Activated CD8-positive, alpha-beta memory T cell treated with anti-CD3 and anti-CD28 coated beads for 1 hour (primary cell): ENCODE measurements at regions not wholly inside any gene's neighbourhood (a gene's known extent, or its start where the extent isn't known, plus 50 kb on each side); places are given as distances from the start of the nearest gene placed in this dataset.

ENCODE experiments used
- DNase-seq, 2 donors: peaks; one replicate each; pipeline ENCODE4 v3.0.0-alpha.2; 2020; ENCODE audit warnings: low read depth in 1 of 2; ENCODE audit errors: extremely low read depth in 1 of 2

DNA sequence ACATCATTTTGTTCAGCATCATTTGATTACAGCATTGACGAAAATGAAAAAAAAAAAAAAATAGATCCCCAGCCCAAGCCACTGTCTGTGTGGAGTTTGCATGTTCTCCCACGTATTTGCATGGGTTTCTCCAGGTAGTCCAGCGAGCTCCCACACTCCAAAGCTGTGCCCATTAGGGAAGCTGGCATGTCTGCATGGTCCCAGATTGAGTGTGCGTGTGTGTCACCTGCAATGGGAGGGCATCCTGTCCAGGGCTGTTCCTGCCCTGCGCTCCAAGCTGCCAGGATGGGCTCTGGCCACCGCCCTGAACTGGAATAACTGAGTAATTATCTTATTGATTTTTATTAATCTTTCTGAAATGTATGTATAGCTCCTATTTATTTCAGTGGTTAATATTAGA lies 88.6 kb downstream of the KLF12 start:
- no peak for DNase-seq

DNA sequence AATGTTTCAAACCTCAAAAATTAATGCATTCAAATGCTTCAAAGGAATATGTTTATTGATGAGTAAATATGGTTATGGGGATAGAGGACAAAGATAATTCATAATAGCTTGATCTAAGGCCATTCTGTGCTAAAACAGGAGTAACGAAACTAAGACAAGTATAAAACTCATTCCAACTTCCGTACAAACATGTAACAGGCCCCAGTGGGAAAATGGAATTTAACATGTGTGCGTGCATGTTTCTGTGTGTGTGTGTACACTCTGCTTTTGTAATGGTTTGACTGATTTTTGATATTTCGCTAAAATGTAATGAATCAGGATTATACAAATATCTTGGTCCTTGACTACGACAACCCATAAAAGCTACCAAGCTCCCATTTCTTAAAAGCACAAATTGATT lies 91.0 kb downstream of the KLF12 start:
- DNase-seq: no peak

DNA sequence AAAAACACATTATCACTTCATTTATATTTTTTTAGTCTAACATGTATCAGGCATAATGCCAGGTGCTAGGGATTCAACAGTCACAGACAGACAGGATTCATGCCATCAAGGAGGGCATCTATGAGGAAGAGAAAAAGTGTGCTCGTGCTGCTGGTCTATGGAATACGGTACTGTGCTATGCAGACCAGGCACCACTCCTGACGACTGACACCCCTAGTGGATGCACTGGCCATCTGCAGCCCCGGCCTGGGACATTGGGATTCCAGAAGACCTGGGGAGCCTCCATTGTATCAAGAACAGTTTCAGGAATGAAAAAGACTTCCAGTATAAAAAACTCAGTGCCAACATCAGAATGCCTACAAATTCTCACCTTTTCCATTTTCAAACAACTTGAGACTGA lies 94.0 kb downstream of the KLF12 start:
- DNase-seq: no peak

DNA sequence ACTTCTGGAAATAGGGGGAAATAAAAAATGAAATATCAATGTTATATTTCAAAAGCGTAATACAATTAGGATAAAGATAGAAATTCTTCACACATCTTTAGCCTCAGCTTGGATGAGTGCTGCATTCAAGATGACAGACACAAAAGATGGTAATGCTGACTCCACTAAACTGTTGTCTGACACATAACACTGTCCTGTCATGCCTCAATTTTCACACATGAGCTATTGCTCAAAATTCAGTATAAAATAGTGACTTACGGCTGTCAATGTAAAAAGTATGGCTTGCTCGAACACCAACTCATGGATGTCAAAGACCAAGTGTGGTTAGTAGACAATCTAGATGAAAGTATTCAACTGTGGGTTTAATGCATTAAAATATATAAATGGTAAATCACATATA lies 94.5 kb downstream of the KLF12 start:
- DNase-seq: no peak

DNA sequence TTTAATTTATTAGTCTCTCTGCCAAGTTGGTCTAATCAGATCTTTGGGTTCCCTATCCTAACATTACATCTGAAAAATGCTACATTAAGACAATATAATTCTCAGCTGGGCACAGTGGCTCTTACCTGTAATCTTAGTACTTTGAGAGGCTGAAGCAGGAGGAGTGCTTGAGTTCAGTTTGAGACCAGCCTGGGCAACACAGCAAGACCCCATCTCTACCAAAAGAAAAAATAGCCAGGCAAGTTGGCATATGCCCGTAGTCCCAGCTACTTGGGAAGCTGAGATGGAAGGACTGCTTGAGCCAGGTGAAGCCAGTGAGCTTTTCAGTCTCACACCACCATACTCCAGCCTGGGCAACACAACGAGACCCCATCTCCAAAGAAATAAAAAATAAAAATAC lies 95.0 kb downstream of the KLF12 start:
- no peak for DNase-seq

DNA sequence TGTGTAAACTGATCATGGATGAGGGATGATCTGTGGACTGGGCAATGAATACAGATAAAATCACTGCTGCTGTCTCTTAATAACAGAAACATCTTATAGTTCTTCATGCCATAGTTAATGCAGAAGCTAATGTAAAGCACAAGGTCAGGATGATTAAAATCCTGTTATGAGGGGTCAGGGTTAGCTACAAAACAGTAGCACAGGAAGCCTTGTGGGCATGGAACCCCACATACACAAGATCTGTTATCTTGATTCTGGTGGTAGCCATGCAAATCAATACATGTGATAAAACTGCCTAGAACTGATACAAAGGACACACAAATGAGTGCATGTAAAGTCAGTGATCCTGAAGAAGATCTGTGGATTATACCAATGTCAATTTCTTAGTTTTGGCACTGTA lies 96.4 kb downstream of the KLF12 start:
- DNase-seq: no peak

DNA sequence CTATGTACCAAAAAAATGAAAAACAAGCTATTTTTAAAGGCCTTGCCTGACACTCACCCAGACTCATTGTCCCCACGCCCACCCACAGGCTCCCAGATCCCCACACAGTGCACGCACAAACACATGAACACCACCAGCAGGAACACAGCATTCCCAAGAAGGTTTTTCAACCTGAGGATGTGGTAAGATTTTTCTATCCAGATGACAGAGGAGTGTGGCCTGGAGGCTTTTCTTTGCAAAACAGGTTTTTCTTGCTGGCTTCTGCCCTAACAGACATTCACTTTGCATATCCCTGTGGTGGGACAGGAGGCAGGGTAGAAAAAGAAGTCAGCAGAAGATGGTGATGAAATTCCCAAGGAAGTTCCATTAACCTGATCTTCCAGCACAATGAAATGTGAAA lies 97.8 kb downstream of the KLF12 start:
- DNase-seq: no peak

DNA sequence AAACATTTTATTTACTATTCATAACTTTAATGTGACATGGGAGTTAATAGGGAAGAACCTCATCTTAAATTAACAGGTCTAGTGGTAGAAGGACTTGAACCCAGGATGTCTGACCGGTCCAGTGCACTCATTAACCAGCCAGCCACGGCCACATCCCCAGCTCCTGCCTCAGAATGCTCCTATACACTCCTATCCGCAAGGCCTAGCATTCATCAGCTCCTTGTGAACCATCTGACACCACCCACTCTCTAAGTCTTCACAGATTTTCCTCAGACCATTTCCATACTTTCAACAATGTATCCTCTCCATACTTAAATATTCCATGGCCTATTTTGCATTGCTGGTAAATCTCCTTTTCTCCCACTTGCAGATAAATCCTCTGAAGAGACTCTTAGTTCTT lies 98.3 kb downstream of the KLF12 start:
- DNase-seq: no peak

DNA sequence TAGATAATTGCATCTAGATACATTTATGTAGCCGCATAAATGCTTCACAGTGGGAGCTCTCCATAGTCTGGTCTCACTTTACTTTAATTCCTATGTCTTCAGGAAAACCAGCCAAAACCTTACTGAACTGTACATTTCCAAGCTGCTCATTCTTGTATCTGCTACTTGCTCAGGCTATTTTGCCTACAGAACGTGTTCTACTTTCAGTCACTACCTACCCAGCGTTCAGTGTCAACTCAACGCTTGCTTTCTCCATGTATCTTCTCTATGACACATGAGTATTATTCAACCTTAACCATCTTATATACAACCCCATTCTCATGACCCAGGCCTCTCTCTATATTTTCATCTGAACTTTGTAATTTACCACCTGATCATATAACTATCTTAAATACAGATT lies 101.9 kb downstream of the KLF12 start:
- DNase-seq: no peak

DNA sequence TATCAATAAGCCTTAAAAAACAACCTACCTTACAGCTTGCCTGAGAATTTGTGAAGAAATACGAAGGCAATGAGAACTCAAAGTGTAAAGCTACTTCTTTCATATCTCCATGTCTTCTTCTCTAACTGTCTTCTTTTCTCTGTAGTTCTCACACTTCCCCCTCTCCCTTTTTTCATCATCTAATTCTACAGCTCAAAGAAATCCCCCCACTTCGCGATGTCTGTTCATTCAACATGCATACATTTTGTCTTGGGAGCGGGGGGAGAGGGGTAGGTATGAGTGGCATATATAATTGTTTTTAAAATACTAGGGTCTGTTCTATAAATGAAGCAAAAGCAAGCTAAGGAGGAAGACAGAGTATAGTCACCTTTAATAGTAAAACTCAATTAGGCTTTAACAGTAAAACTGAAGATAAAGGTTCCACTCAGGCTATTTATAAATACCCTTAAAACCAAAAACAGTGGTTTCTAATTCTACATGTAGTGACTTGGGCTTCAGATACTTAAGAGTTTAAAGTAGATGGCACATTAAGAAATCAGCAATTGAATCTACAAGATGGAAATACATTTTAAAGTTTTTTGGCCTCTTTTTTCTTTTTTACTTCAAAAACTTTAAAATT lies 106.9 kb downstream of the KLF12 start:
- no peak for DNase-seq

DNA sequence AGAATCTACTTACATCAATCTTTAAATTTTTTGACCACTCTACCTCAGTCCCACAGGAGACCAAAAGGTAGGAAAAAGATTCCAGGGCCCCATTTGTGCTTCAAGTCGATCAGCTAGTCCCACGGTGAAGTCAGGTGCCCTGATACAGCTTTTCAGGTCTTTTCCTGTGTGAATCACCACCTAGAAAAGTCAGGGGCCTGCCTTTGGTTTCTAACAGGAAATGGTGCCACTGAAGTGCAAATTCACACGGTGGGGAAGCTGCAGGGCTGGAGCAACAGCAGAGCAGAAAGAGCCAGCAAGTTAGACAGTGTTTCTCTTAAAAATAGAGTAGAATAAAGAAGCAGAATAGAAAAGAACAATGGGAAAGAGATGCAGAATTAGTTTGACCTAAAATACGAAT lies 107.5 kb downstream of the KLF12 start:
- DNase-seq: peak; percentile 45 to 48

DNA sequence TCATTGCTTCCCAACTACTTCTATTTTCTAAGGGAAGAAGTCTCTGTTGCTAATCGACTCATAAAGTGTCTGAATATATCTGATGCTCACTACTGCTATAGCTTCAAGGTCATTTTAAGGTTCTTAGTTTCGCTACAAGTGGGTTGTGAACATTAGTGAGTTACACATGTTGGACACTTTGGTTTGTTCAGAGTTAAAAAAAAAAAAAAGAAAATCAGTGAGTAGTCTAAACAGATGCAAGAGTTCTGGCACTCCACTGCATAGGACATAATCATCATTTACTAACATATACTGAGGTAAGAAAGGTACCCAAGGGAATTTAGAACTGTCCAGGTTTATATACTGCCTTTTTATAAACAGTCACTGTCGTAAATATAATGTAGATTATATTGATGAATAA lies 108.8 kb downstream of the KLF12 start:
- DNase-seq: no peak

DNA sequence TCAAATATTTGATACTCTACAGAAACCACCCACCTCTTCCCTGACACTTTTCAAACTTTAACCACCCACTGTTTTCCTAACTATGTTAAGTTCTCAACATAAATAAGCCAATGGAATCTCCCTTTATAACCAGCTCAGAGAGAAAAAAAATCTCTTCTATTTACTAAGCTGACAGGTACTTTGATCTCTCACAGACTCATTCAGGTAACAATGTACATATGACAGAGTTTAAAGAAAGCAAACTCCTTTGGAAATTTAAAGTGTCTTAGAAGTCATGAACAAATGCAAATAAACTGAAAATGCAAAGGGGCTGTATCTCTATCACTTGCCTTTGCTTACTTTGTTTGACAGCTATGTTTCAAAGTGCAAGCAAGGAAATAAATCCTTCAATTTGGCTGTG lies 109.3 kb downstream of the KLF12 start:
- no peak for DNase-seq

DNA sequence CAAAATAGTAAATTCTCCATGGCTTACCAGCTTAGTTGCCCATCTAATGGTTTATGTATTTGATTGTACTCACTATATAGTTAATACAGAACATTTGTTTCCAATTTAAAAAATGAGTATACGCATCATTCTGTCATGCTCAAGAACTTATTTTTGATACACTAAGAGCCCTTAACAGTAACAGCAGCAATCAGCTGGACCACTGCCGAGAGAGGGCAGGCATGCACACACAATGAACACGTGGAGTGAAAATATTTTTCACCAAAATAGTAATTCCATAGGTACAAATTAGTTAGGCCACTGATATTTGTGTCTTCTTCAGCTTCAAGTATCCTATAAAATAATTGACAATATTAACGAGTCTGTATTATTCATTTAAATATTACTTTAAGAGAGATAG lies 109.9 kb downstream of the KLF12 start:
- no peak for DNase-seq

DNA sequence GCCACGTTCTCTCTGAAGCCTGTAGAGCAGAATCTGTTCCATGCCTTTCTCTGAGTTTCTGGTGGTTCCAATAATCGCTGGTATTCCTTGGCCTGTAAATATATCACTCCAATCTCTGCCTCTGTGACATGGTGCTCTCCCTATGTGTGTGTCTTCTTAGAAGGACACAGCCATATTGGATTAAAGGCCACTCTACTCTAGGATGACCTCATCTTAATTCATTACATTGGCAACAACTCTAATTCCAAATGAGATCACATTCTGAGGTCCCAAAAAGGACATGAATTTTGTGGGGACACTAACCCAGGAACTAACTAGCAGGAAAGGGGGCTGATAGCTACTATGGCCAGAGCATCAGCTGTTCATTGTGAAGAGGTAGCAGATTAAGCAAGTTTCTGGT lies 110.7 kb downstream of the KLF12 start:
- no peak for DNase-seq

DNA sequence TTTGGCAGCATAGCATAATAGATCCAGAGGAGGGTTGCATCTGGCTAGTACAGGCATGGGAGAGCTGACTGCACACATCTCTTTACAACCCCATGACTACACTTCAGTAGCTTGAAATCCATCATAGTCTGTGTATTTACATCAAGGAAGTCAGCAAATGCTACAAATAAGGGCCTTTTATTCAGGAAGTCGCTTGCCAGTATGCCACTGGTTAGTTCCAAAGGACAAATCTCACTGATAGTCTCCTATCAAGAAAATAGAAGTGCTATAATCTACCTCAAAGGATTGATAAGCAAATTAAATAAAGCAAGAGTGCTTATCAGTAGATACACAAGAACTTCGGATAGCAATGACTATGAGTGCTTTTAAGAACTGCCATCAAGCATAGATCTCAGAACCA lies 112.7 kb downstream of the KLF12 start:
- DNase-seq: no peak

DNA sequence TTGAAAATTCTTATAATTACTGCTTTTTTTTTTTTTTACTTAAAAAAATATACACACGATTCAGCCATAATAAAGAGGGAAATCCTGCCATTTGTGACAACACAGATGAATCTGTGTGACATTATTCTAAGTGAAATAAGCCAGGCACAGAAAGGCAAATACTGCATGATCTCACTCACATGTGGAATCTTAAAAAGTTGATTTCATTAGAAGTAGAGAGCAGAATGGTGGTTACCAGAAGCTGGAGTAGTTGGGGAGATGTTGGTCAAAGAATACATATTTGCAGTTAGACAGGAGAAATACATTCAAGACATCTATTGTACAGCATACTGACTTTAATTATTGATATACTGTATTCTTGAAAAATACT lies 116.2 kb downstream of the KLF12 start:
- DNase-seq: no peak

DNA sequence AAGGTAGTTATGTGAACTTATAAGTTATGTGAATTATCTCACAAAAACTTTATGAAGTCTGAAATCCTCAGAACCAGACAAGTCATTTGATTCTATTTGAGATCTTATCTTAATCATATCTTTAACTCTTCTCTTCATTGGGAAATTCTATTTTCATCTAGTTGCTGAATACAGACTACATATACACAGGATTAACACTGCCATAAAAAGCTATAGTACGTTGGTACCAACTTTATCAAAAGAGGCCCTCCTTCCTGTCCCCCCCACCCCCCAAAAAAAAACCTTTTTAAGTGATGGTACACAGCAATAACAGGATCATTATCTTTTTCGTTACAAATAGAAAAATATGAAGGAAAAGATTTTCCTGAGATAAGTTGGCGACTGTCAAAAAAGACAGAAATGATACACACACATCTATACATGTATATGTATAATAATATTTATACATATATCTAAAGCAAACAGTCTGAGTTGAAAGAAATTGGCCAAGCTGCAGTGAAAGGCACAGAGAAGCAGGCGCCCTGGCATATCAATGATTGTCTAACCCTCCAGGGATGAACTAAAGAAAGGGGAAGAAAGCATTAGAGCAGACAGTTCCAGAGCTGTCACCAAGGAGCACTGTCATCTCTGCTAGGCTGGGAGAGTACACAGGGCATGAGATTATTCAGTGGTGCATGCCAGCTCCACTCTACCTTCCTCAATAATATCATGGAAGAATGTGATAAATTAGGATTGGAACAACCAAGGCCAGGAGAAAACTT lies 116.7 kb downstream of the KLF12 start:
- no peak for DNase-seq

DNA sequence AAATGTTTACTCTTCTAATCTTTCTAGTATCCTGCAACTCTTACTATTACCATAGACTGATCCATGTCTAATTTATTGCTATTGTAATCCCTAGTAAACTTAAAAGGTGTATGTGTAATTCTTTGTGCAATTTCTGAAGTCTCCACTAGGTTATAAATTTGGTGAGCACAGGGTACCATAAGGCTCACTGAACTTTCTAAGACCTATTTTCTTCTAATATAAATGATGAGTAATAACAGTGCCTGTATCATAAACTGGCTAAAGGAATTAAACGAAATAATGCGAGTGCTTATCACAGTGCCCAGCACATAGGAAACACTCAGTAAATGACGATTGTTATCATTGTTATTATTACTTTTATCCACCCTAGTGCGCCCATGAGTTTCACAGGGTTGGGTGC lies 119.1 kb downstream of the KLF12 start:
- no peak for DNase-seq

DNA sequence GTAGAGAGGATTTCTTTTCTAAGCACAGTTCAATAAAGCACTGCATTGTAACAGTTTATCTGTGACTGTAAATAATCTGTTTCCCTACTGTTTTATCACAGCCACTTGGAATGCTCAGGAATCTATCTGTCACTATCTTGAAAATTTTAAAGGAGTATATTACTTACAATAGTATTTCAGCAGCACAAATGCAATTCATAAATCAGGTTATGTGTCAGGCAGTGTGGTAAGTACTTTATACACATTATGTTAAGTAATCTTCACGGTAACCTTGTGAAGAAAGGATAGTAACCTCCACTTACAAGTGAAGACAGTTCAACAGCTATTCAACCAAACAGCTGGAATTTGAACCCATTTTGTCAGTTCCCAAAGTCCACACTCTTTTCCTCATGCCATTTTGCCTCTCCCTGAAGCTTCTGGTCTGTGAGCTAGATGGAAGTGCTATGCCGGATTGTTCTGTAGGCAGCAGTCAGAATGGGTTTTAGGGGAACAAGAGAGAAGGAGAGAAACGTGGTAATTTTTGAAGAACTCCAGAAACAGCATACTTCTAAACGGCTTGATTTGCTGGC lies 125.0 kb downstream of the KLF12 start:
- no peak for DNase-seq

DNA sequence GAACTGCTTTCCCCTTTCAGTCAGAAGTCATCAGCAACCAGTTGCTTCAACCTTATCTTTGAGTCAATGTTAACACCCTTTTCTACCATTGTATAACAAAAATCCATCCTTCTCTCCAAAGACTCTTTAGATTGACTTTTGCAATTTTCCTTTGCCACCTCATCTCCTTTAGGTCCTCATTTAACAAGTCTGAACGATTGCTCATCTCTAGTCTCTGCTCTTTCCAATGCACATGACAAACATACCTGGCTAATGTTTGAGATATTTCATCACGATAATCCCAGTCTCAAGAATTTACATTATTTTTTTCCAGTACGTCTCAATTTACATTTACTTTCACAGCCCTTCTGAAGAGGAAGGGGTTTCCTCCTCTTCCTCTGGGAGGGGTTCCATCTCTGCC lies 127.5 kb downstream of the KLF12 start:
- no peak for DNase-seq

DNA sequence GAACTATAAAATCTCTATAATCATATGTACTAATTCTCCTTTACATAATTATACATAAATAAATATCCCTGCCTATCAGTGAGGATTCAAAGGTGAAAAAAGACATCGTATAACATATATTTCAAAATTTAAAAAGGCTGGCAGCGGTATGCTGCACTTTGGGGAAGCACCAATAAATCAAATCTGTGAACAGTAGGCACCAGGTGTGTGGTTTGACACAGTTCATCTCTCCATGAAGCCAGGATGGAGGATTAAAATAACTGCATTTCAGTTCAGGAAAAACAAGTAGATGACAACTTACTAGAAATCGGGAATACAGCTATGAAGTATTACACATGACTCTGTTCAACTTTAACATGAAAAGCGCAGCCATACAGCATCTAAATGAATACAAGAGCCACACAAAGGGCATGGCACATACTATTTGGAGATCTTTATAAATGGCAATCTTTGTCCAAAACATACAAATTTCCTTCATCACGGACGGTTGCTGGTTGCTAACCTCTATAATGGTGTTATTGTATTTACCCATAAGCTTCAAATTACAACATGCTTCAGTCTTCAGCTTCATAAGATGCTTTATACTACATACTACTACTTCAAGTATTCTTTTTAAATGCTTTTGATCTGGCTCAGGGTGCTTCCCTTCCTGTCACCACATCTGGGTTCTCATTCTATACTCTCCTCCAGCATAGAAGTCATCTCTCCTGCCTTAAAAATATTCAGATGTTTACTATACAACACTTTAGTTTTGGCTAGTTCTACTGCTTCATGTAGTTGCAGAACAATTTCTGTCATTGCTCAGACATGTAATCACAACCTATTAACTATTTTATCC lies 128.7 kb downstream of the KLF12 start:
- DNase-seq: no peak
